Head of caudate nucleus (tissue), 42 donors: ENCODE measurements at regions not wholly inside any gene's neighbourhood (a gene's known extent, or its start where the extent isn't known, plus 50 kb on each side); places are given as distances from the start of the nearest gene placed in this dataset.

Experiments
- DNase-seq, 42 donors: peaks; one replicate each; pipeline versions ENCODE4 v3.0.0 to v3.0.0-alpha.2; 2020 to 2021; ENCODE audit warnings: mixed read lengths in 7 of 42
- intact Hi-C: fragments of 100-400 bp; cut with DNase I; formaldehyde crosslinking; loops from one replicate; pipeline ENCODE4 v1.15.0; 2022

DNA sequence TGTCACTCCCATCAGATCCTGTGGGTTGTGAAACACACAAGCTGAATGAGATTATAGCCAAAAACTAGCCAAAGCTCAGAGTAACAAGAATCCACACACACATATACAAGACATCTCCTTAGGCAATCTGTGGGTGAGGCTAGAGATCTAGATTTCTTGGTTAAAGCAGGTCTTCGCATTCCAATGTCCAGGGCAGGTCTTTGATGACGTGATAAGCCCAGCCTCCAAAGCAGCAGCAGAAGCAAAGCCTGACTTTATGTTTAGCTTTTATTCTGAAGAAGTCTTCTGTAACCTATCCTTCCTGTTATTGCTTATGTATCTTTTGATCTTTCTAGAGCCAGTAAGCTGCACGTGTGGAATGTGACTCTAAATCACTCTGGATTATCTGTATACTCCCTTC is 199.1 kb upstream of the SLC30A5 start:
- DNase-seq: no peak
- intact Hi-C loops: no loop called here

GRCh38 chr5:68898951-68899471 is 194.8 kb upstream of the SLC30A5 start:
- peak in 22 of 42 donors; percentile 8 to 71 (median 32) for DNase-seq
- intact Hi-C loops: no loop called here

DNA sequence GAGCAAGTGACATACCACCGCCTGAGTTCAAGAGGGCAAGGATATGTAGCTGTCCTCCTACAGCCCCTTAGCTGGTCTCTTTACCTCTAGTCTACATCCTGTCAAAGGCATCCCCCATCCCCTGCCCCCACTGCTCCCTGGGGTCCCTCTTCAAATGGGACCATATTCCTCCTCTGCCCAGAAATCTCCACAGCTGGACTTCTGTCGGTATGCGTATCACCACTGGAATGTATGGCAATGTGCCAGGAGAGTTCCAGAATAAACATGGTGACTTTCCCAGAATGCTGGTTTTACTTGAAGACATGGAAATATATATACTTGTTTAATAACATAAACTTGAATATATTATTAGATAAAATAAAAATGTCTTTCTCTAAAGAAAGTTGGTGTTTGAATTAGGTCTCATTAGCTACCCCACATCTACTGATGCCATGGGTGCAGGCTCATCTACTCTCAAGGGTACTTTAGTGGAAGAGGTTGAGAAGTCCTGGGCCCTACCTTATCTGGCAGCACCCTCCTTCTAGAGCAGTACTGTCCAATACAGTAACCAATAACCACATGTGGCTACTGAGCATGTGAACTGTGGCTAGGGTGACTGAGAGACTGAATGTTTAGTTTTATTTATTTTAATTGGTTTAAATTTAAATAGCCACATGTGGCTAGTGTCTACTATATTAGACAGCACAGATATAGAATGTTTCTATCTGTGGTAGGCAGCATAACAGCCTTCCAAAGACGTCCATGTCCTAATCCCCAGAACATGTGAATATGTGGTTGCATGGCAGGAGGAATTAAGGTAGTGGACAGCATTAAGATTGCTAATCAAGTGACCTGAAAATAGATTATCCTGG is 181.7 kb upstream of the SLC30A5 start:
- DNase-seq: no peak
- intact Hi-C loops: no loop called here

GRCh38 chr5:68915079-68915478 is 178.7 kb upstream of the SLC30A5 start:
- no peak for DNase-seq
- intact Hi-C loops: no loop called here

DNA sequence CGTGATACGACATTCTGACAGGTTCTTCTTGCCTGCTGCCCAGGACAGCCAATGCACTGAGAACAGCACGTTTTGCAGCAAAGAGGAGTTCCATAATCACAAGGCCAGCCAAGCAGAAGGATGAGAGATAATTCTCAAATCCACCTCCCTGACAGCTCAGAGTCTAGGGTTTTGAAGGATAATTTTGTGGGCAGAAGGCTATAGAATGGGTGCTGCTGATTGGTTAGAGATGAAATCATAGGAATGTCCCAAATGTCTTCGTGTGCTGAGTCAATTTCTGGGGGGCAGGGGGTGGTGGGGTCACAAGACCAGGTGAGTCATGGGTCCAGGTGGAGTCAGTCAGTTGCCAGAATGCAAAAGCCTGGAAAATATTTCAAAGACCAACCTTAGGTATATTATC is 175.5 kb upstream of the SLC30A5 start:
- intact Hi-C loops: no loop called here
- no peak for DNase-seq

- DNase-seq: no peak
- intact Hi-C loops: no loop called here
These were observed 173.8 kb upstream of the SLC30A5 start for GRCh38 chr5:68919988-68920490.

DNA sequence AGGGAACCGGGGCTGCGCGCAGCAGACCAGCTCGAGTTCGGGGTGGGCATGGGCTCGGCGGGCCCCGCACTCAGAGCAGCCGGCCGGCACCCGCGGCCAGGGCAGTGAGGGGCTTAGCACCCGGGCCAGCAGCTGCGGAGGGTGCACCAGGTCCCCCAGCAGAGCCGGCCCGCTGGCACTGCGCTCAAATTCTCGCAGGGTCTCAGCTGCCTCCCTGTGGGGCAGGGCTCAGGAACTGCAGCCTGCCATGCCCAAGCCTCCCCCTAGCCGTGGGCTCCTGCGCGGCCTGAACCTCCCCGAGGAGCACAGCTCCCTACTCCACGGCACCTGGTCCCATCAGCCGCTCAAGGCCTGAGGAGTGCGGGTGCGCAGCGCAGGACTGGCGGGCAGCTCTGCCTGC is 172.9 kb upstream of the SLC30A5 start:
- intact Hi-C loops: no loop called here
- DNase-seq: no peak

DNA sequence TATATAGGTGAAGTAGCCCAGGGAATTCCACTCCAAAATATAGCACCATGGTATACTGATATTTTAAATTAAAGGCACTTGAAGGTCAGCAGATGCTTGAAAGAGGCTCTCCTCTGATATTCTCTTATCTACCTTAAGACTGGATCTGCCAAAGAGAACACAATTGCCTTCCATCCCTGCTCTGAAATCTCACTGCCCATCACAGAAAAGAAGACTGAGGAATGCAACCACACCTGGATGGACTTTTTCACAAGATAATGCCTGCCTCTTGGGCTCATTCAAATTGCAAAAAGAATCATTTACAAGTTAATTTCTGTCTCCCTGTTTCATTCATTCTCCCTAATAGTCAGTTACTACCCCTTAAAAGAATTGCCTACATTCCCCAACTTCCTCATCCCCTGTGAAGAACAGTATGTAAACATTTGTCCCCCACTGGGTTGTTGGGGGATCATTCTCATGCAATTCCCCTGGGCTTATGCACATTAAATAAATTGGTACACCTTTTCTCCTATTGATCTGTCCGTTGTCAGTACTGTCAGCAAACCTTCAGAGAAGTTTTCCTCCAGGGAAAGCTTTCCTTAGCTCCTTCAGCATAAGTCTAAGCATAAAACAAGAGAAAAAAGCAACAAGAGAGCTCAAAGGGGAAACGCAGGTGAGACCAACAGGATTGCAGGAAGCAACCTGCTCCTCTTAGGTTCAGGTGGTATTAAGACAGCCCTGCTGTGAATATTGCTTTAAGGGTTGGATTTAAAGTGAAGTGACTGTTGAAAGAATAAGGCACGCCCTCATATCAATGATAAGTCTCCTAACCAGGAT is 171.4 kb upstream of the SLC30A5 start:
- intact Hi-C loops: no loop called here
- DNase-seq: no peak

DNA sequence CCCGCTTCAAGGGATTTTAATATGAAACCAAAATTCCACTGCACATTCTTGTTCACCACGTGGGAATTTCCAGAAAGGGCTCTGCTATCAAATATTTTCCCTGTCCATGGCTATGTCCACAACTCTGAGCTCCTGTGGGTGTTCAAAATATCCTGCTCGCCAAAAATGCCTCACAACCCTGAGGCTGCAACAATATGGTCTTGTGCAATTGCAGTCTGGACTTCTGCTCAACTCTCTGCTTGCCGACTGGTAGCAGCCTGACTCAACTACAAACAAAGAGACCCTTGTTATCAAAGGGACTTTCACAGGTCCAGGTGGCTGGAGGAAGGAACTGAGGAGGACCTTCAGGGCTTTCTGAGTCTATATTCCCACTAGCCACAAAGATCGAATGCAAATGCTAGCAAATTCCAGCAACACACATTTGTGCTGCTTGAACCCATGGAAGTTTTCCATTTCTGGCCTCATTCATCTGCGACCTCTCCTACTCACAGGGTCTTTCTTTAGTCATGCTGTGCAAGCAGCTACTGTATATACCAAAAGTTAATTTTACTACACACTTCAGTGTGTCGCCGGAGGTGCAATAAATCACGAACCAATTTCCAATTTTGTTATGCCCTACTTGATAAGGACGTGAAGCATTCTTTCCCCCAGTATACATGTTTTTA is 169.2 kb upstream of the SLC30A5 start:
- intact Hi-C loops: no loop called here
- peak in 2 of 42 donors; percentile 4 to 14 for DNase-seq

DNA sequence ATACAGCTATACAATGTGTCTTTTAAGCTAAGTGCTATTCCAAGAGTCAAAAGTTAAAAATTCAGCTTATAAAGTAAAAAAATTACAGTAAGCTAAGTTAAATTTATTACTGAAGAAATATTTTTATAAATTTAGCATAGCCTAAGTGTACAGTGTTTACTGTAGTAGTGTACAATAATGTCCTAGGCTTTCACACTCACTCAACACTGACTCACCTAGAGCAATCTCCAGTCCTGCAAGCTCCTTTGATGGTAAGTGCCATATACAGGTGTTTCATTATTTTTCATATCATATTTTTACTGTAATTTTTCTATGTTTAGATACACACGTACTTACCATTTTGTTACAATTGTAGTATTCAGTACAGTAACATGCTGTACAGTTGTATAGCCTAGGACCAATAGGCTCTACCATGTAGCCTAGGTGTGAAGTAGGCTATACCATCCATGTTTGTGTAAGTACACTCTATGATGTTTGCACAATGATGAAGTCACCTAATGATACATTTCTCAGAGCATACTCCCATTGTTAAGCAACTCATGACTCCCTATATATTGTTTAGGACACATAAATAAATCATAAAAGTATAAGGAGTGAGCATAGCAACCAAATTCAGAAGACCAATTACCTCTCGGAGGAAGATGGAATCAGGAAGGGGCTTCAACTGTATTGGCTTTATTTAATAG is 165.1 kb upstream of the SLC30A5 start:
- intact Hi-C loops: no loop called here

GRCh38 chr5:68930139-68930538 is 163.7 kb upstream of the SLC30A5 start:
- DNase-seq: no peak
- intact Hi-C loops: no loop called here

More for the DNA sequence above, 165.1 kb upstream of the SLC30A5 start:
- no peak for DNase-seq

GRCh38 chr5:68932830-68933434 is 160.9 kb upstream of the SLC30A5 start:
- no peak for DNase-seq
- intact Hi-C loops: no loop called here

DNA sequence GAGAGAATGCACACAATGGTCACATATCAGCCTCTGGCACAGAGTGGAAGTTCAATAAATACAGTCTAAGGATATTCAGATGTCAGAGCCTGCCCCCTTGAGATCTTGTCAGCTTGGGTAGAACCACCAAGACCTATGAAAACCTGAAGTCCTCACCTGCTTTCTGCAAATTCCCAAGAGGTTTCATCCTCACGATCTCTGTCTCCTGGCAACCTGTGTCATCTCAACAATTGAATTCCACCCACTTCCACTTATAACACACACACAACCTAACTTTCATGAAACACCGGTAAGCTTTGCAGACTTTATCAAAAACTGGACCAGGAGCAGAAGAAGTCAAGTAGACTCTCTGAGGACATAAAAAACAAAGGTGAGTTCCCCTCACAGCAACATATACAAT is 151.6 kb upstream of the SLC30A5 start:
- intact Hi-C loops: no loop called here
- DNase-seq: peak in 9 of 42 donors; percentile 20 to 61 (median 37)

- DNase-seq: no peak
- intact Hi-C loops: no loop called here
These were observed 147.1 kb upstream of the SLC30A5 start for GRCh38 chr5:68946728-68947127.

DNA sequence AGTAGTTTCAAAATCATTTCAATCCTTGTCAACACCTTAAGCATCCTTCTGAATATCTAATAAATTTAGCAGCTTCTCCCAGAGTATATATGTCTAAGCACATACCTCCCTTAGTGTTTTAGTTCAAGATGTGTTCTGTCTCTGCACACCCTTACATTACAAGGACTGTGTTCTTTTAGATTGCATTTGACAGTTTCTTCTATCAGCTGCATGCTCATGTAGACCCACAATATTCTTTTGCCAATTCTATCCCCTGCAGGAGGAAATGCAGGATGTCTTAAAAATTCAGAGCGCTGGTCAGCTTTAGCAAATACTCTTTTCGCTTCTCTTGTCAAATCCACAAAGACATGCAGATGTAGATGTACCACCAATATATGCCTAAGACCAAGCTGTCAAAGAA is 145.8 kb upstream of the SLC30A5 start:
- intact Hi-C loops: no loop called here

DNA sequence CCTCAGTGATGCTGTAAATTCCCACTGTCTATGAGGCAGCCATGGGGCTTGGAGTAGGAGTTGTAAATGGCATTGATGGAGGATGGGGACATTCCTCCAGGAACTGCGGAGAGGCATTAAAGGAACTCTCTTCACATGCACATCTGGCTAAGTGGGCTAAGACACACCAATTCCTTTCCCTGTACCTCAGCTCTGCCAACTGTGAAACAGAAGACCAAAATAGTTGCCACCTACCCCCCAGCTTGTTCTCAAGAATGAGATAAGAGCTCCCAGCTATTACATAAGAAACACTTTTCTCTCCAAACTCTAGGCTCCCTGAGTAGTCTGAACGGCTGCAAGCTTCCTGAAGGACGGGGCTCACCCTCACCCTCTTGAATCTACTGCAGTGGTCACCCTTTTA is 144.6 kb upstream of the SLC30A5 start:
- intact Hi-C loops: no loop called here
- DNase-seq: peak in 28 of 42 donors; percentile 18 to 84 (median 50)

More for the DNA sequence above, 145.8 kb upstream of the SLC30A5 start:
- no peak for DNase-seq

DNA sequence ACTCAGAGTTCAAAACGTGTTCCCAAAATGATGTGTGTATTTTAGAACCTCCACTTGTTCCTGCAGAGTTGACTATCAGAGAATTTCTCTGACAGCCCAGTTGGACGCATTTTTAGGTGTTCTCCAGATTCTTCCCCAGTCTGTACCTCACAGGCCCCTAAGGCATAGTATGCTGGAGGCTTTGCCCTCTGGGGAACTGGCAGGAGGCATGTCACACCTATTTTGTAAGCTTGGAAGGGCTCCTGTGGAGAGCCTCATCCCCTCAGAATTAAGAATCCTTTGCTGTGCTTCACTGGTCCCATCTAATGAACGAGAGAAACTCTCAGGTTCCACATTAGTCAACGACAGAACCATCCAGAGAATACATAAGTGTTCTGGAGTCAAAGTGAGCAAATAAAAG is 144.1 kb upstream of the SLC30A5 start:
- intact Hi-C loops: no loop called here
- no peak for DNase-seq

DNA sequence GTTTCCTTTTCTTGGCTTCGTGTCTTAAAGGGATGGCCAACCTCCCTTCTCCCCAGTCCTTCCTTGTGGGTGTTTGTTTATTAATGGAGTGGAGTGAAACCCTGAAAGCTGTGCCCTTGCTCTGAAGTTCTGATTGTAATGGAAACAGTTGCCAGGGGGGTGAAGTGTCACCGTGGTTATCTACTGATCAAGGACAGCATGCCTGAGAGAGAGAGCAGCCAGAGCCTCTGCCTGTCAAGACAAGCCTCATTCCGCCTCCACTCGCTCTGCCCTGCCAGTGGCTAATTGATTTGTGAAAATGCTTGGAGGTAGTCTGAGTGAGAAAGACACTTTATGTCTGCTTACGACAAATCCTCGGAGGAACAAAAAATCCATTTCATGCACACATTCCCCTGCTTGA is 143.7 kb upstream of the SLC30A5 start:
- intact Hi-C loops: no loop called here
- DNase-seq: no peak
